UCSD-AML1 (cell line): ENCODE measurements at regions not wholly inside any gene's neighbourhood (a gene's known extent, or its start where the extent isn't known, plus 50 kb on each side); places are given as distances from the start of the nearest gene placed in this dataset.
"Not testable (repeated sequence)": the region's sequence is repeated elsewhere in the genome, so short reads cannot be mapped to it uniquely, and the experiment has no call there.

ENCODE experiments used
- DNase-seq: peaks from one replicate; lab custom pipeline; 2025; ENCODE audit not compliant: unreplicated experiment; lab: John Stamatoyannopoulos, UW

DNA sequence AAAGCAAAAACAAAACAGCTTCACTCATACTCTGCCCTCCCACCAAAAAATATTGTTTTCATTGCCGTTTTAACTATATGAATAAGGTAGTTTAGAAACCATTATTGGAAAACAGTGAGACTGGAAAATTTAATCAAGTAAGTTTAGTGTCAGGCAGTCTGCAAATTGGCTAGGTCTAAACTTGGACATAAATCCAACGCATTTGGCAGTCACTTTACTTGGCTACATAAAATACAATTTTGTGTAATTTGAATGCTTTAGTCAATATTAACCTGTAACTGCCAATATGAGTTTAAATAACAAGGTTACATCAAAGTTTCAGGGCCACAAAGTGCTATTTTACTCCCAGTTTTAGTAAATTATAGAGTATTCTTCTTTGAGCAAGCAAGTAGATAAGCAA is 202.3 kb upstream of the SLC38A2 start:
- DNase-seq = no peak

- DNase-seq = no peak
Measured at GRCh38 chr12:46573347-46573658, 200.7 kb upstream of the SLC38A2 start.

DNA sequence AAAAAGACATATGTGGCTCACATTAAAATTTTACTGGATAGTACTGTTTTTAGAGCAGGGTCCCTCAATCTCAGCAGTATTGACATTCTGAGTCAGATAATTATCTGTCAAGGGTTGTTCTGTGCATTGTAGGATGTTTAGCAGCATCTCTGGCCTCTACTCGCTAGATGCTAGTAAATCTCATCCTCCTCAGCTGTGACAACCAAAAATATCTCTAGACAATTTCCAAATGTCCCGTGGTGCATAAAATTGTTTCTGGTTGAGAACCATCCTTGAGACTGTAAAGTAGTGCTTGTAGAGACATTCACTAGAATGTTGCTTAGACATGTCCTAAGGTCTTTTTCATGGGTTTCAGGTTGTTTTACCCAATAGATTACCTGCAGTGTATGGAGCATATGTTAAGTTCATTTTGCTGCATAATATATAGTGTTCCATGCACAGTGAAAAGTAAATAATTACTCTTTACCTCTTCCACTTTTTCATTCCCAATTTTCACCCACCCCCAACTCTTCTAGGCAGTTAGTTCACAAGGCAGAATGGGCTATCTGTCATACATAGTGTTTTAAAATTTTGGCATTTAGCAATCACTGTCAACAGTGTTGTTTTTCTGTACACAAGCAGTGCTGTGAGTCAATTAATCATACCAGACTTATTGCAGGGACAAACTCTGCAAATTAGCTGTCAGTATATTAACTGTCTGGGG is 200.2 kb upstream of the SLC38A2 start:
- DNase-seq = no peak

DNA sequence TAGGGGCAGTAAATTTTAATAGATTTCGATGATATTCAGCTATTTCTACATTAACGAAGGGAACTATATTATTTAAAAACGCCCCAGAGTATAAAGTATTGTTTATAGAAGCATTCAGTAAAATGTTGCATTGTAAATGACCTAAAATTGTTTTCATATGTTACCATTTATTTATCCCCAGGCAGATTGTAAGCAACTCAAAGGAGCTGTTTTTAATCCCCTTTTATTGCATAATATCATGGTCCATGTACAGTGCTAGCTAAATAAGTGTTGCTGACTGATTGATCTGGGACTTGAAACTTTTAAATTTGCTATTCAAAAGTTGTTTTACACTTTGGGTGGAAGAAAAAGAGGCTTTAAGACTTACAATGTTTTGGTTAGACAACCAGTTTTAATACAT is 199.0 kb upstream of the SLC38A2 start:
- no peak for DNase-seq

- no peak for DNase-seq
Measured at GRCh38 chr12:46569826-46570439, 197.4 kb upstream of the SLC38A2 start.

DNA sequence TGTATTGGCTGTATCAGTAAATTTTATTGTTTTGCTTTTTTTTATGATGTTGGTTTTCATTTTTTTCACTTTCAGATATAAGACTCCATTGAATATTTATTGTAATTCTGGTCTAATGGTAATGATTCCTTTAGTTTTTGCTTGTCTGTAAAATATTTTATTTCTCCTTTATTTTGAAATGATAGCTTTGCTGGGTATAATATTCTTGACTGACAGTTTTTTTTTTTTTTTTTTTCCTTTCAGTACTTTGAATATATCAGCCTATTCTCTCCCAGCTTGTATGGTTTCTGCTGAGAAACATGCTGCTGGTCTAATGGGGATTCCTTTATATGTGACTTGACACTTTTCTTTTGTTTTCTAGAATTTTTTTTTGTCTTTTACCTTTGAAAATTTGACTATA is 195.1 kb upstream of the SLC38A2 start:
- DNase-seq = no peak

DNA sequence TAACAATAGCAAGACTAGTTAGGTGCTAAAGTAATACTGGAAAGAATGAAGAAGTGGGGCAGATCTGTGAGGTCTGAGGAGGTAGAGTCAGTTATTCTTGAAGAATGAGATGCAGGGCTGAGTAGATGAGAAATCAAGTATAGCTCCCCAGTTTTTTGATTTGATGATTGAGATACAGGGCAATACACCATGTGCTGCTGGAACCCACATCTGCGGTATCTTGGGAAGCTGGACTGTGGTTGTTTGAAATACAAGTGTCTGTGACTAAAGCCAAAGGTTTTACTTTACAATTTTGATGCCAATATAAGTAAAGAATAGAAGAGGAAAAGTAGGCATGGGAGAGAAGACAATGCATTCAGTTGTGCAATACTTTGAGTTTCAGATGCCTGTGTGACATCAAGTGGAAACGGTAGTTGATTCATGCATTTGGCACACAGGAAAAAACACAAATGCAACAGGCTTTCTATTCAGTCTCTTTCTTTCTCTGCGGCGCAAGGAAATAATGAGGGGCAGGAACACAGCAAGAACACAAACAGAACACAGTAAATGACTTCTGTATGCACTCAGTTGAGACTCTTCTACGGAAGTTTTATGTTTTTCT is 190.2 kb upstream of the SLC38A2 start:
- DNase-seq = no peak

- DNase-seq = not testable (repeated sequence)
Measured at GRCh38 chr12:46561769-46562624, 189.4 kb upstream of the SLC38A2 start.

DNA sequence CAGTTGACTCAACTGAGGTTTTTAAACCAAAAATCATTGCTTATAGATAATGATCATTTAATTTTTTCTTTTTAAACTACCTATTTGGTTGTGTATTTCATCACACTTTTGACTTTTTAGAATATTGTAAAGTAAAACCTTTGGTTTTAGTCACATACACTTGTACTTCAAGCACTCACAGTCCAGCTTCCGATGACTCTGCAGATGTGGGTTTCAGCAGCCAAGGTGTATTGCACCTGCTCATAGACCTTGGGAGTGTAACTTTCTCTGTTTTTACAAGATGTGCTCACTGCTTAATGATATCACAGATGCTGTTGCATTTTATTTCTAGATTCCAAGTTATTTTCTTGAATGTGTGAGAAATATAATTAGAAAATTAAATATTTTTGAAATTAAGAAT is 188.3 kb upstream of the SLC38A2 start:
- no peak for DNase-seq

DNA sequence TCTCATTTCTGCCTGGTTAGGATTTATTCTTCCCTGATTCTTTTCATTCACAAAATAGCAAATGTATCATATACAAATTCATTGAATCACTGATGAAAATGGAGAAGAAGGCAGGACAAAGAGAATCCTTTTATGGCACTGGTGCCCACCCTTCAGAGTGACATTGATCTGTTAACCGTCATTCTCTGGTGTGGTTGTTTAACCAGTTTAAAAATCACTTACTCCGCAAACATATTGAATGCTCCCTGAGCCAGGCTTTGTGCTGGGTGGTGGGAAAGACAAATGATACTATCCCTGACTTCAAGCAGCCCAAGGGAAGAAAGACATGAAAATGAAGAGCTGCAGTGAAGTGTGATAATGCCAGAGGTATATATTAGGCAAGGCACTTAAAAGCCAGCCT is 187.5 kb upstream of the SLC38A2 start:
- no peak for DNase-seq

- no peak for DNase-seq
Measured at GRCh38 chr12:46559311-46559710, 186.7 kb upstream of the SLC38A2 start.

DNA sequence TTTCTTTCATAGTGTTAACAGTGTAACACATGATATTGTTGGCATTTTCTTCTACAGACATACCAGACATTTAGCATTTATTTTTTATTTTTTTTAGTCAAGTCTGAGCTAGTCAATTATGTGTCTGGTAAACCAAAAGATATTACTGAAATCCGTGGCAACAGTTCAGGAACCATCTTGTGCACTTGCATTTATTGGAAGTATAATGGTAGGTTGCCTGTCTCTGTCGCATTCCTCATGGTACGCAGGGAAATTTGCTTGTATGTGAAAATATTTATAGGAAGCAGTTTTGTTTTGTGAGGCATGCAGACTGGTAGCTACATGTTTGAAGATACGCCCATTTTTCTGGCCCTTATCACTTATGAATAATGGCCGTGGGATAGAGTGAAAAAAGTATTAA is 186.1 kb upstream of the SLC38A2 start:
- no peak for DNase-seq

DNA sequence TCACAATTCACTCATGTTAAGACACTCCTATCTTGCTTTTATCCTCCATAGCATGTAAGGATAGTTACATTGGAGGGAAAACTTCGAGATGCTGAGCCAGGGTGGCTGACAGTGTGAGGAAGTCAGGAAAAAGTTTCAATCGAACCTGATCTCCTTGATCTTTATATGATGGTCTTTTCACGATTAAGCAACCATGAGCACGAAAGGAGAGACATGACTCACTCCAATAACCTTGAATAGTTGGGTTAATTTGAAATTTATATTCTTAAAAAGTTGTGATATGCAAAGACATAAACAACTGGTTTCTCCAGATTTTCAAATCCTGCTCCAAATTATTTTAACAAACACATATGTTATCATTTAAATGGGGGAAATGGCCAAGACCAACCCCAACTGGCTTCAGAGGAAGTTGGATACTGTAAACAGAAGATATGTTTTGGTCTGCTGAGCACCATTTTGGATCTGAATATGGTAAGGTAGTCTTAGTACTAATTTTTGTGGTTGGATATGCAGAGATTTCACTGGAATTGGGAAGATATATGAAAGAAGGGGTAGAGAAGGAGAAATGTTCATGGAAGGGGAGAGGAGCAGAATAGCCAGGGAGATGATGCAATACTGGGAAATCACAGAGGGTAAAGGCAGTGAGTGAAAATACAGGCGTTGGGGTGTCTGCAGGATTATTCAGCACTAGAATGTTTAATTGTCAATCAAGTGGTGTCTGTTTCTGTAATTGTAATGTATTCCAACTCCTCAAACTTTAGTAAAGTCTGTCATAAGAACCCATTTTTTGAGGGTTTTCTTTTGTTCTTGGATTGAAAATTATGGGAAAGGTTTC is 185.2 kb upstream of the SLC38A2 start:
- DNase-seq = no peak

- DNase-seq = no peak
Measured at GRCh38 chr12:46556819-46557524, 184.4 kb upstream of the SLC38A2 start.

DNA sequence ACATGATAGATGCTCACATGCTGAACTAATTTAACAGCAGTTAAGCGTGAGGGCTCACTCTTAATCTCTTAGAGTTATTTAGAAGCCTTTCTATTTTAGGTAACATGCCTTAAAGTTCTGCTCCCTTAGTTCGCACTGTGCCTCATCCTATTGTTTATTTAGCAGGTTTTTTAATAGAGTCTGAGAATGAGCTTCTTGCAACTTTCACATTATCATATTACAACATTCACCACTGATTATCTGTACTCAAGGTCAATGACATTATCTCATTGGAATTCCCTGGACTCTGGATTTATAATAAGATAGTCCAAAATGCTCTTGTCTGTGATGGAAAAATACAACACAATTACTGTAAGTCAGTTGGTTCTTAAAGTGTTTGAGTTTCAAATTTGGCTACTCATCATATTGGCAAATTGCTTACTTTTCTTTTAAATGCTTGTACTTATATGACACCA is 183.6 kb upstream of the SLC38A2 start:
- no peak for DNase-seq

GRCh38 chr12:46555406-46555852 is 182.9 kb upstream of the SLC38A2 start:
- DNase-seq = no peak

GRCh38 chr12:46554460-46554859 is 181.9 kb upstream of the SLC38A2 start:
- no peak for DNase-seq

GRCh38 chr12:46553911-46554310 is 181.3 kb upstream of the SLC38A2 start:
- DNase-seq = no peak

DNA sequence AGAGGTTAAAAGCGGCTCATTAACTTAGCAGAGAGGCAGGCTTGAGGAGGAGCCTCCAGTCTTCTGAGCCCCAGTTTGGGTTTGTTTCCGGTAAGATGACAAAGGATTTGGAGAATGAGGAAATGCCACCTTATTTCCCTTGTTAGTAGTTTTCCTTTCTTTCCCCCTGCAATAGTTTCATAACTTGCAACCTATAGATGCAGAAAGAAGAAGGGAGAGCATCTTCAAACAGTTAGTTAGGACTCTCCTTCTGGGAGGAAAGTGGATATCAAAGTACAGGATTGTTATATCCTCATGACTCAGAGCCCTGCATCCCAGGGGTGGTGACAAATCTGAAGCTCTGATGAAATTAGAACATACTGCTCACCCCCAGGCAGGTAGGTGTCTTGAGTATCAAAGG is 180.7 kb upstream of the SLC38A2 start:
- no peak for DNase-seq

- no peak for DNase-seq
Measured at GRCh38 chr12:46550266-46550879, 177.8 kb upstream of the SLC38A2 start.
